Tibial artery (tissue), 4 donors: ENCODE measurements at regions not wholly inside any gene's neighbourhood (a gene's known extent, or its start where the extent isn't known, plus 50 kb on each side); places are given as distances from the start of the nearest gene placed in this dataset.

Experiments
- DNase-seq, 2 donors: peaks; one replicate each; pipeline ENCODE4 v3.0.0-alpha.2; 2019
- H3K27ac ChIP-seq, 2 donors: fragments of 200-600 bp; sonication (generic) in 1 of 2; 1 replicate in 1 of 2; 2 replicates in 1 of 2; pipeline ENCODE4 v1.5.1; 2018 to 2019; ENCODE audit warnings: mild to moderate bottlenecking in 1 of 2
- H3K27me3 ChIP-seq, 2 donors: fragments of 200-600 bp; sonication (generic) in 1 of 2; one replicate each; pipeline versions ENCODE4 v1.5.1 to v1.6.0; 2016 to 2019
- H3K36me3 ChIP-seq, 3 donors: fragments of 200-600 bp; sonication (generic) in 2 of 3; one replicate each; pipeline ENCODE4 v1.5.1; 2016 to 2019; ENCODE audit warnings: mild to moderate bottlenecking in 2 of 3
- H3K4me1 ChIP-seq, 4 donors: fragments of 200-600 bp; sonication (generic) in 2 of 4; 1 replicate in 3 of 4; 2 replicates in 1 of 4; pipeline ENCODE4 v1.5.1; 2016 to 2019
- H3K4me3 ChIP-seq, 2 donors: fragments of 200-600 bp; sonication (generic) in 1 of 2; 1 replicate in 1 of 2; 2 replicates in 1 of 2; pipeline ENCODE4 v1.5.1; 2018 to 2019; ENCODE audit warnings: mild to moderate bottlenecking in 2 of 2
- H3K9me3 ChIP-seq, 3 donors: fragments of 200-600 bp; sonication (generic) in 1 of 3; one replicate each; pipeline ENCODE4 v1.5.1; 2016 to 2019
- intact Hi-C: fragments of 100-400 bp; cut with DNase I; formaldehyde crosslinking; loops from one replicate; pipeline ENCODE4 v1.15.0; 2023; ENCODE audit warnings: low total_unique reads
- TF ChIP-seq, protein P1 (sequence below), 2 experiments: fragments of 200-600 bp in 1 of 2; fragments of 450-650 bp in 1 of 2; IDR thresholded peaks; one replicate each; pipeline ENCODE4 v1.5.1; 2017 to 2019; ENCODE audit warnings: antibody characterized with exemption in 2 of 2, mild to moderate bottlenecking in 1 of 2, moderate library complexity in 1 of 2

DNA sequence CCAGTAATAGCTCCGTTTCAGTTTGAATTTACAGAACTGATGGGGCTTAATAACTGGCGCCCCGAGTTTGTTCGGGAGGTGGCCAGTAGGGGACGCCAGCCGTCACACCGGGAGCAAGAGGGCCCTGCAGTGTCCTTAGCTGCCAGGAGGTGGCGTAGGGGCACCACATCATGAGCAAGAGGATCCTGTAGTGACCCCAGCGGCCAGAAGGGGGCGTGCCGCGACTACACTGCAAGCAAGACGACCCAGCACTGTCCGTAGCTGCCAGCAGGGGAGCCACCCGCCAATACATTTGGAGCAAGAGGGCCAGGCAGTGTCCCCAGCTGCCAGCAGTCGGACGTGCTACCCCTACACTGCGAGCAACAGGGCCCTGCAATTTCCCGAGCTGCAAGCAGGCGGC, 663.7 kb upstream of the B3GAT1 start:
- intact Hi-C loops = no loop called here
- DNase-seq = peak; percentile 58 to 80

DNA sequence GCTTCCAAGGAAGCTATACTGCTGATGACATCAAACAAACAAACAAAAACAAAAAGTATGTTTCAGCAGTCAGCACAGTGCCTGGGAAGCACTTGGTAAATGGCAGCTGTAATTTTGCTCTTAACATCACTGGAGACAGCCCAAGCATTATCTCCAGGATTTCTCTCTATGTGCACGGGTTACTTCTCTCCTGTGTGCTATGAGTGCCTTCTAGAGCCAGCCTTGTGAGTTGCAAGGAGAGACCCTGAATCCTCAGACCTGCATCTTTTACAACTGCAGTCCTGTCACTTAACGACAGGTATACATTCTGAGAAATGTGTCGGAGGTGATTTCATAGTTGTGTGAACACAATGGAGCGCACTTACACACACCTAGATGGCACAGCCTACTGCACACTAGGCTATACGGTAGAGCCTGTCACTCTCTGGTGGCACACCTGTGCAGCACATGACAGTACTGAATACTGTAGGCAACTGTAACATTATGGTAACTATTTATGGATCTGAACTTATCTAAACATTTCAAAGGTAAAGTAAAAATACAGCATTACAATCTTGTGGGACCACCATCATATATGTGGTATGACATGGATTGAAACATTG, 662.5 kb upstream of the B3GAT1 start:
- intact Hi-C loops = no loop called here

More for the DNA sequence above, 663.7 kb upstream of the B3GAT1 start:
- peaks cover 0 to 5% of the 10 kb centered on the region in 2 donors for H3K27me3 ChIP-seq
- H3K4me3 ChIP-seq = no peak overlapping the region
- no peaks in the 10 kb centered on the region for H3K36me3 ChIP-seq
- no peaks in the 10 kb centered on the region for H3K4me1 ChIP-seq
- H3K27ac ChIP-seq = no peak overlapping the region
- TF ChIP-seq, protein P1, sequence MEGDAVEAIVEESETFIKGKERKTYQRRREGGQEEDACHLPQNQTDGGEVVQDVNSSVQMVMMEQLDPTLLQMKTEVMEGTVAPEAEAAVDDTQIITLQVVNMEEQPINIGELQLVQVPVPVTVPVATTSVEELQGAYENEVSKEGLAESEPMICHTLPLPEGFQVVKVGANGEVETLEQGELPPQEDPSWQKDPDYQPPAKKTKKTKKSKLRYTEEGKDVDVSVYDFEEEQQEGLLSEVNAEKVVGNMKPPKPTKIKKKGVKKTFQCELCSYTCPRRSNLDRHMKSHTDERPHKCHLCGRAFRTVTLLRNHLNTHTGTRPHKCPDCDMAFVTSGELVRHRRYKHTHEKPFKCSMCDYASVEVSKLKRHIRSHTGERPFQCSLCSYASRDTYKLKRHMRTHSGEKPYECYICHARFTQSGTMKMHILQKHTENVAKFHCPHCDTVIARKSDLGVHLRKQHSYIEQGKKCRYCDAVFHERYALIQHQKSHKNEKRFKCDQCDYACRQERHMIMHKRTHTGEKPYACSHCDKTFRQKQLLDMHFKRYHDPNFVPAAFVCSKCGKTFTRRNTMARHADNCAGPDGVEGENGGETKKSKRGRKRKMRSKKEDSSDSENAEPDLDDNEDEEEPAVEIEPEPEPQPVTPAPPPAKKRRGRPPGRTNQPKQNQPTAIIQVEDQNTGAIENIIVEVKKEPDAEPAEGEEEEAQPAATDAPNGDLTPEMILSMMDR (IDR thresholded peaks at IDR 0.05) = peak; percentile 33 to 34
- no peaks in the 10 kb centered on the region for H3K9me3 ChIP-seq

DNA sequence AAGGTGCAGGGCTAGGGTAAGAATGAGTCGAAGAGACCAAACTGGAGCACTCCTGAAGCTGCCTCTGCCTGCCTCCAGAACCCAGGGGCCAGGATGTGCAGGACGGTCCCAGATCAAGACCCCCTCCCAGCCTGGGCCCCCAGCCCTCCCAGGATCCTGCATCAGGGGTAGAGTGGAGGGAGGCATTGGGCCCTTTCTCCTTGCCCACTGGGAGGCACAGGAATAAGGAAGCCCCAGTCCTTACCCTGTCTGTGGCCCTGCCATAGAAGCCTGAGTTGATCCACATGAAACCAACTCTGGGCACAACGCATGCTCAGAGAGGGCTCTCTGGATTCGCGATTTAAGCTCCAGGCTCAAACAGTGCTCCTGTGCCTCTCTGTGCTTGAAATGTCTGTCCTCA, 661.8 kb upstream of the B3GAT1 start:
- no peaks in the 10 kb centered on the region for H3K9me3 ChIP-seq
- H3K36me3 ChIP-seq = no peaks in the 10 kb centered on the region
- H3K27ac ChIP-seq = no peak overlapping the region
- intact Hi-C loops = no loop called here
- DNase-seq = no peak
- no peak overlapping the region for H3K4me3 ChIP-seq
- TF ChIP-seq, protein P1 (IDR thresholded peaks at IDR 0.05) = no peak
- peaks cover 0 to 15% of the 10 kb centered on the region in 2 donors for H3K27me3 ChIP-seq
- no peaks in the 10 kb centered on the region for H3K4me1 ChIP-seq

More for the DNA sequence above, 662.5 kb upstream of the B3GAT1 start:
- Histone ChIP-seq H3K9me3 (no peaks in the 10 kb centered on the region), H3K36me3 (no peaks in the 10 kb centered on the region), H3K27me3 (peaks cover 0 to 10% of the 10 kb centered on the region in 2 donors), H3K4me1 (no peaks in the 10 kb centered on the region), H3K4me3 (no peak overlapping the region), H3K27ac (no peak overlapping the region)
- no peak for DNase-seq
- TF ChIP-seq, protein P1 (IDR thresholded peaks at IDR 0.05) = peak in 1 of 2 experiments; percentile 11

DNA sequence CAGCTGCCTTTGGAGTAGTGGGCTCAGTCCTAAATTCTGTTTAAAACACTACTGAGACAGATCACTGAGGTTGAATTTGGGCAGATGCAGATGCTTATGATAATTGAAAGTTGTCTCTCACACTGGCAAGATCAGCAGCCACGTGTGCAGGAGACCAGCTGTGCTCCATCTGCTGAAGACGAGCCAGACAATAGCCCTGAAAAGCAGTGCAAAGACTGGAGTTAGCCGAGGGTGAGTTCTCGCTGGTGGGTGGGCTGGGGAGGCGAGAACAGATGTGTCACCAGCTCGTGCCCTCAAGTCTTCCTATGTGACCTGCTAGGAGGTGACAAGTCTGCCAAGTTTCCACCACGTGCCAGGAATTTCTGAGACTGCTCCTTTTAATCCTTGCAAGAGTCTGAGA, 661.3 kb upstream of the B3GAT1 start:
- intact Hi-C loops = no loop called here
- Histone ChIP-seq H3K27me3 (peaks cover 0 to 17% of the 10 kb centered on the region in 2 donors), H3K36me3 (no peaks in the 10 kb centered on the region), H3K27ac (no peak overlapping the region), H3K4me3 (no peak overlapping the region), H3K9me3 (no peaks in the 10 kb centered on the region), H3K4me1 (no peaks in the 10 kb centered on the region)
- TF ChIP-seq, protein P1 (IDR thresholded peaks at IDR 0.05) = no peak
- DNase-seq = no peak

DNA sequence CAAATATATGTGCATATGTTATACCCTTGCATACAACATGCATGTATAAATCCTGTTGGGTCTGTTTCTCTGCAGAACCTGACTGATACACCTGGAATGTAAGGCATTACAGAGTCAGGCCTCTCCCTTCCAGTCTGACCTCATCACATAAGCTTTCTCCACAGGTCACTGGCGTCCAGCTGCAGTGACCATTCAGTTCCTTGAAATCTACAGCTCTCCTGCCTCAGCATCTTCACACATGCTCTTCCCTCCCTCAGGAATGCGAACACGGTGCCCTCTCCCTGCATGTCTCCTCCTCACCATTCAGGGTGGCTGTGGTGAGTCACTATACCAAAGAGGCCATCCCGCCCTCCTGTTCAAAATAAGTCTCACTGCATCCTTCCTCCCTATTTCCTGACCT, 657.8 kb upstream of the B3GAT1 start:
- no peak for DNase-seq
- TF ChIP-seq, protein P1 (IDR thresholded peaks at IDR 0.05) = no peak
- Histone ChIP-seq H3K4me1 (no peaks in the 10 kb centered on the region), H3K36me3 (no peaks in the 10 kb centered on the region), H3K4me3 (no peak overlapping the region), H3K27me3 (peaks cover 0 to 17% of the 10 kb centered on the region in 2 donors), H3K27ac (no peak overlapping the region), H3K9me3 (no peaks in the 10 kb centered on the region)
- intact Hi-C loops = no loop called here

DNA sequence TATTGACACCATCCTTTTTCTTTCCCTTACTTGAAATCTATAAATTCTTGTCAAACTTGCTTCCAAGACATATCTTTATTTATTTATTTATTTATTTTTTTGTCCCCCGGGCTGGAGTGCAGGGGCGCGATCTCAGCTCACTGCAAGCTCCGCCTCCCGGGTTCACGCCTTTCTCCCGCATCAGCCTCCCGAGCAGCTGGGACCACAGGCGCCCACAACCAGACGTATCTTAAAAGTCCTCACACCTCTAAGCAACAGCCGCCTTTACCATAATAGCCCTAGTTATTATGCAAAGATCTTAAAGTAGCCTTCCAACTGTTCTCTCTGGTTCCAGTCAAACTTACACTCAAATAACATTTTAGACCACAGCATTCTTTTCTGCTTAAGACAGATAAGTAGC, 657.0 kb upstream of the B3GAT1 start:
- no peak overlapping the region for H3K27ac ChIP-seq
- no peaks in the 10 kb centered on the region for H3K9me3 ChIP-seq
- H3K4me1 ChIP-seq = no peaks in the 10 kb centered on the region
- no peaks in the 10 kb centered on the region for H3K36me3 ChIP-seq
- intact Hi-C loops = no loop called here
- H3K4me3 ChIP-seq = no peak overlapping the region
- peaks cover 0 to 17% of the 10 kb centered on the region in 2 donors for H3K27me3 ChIP-seq
- DNase-seq = no peak
- TF ChIP-seq, protein P1 (IDR thresholded peaks at IDR 0.05) = no peak
